Neural progenitor cell (in vitro differentiated cells): ENCODE measurements at regions not wholly inside any gene's neighbourhood (a gene's known extent, or its start where the extent isn't known, plus 50 kb on each side); places are given as distances from the start of the nearest gene placed in this dataset.

ENCODE experiments used
- EZH2 ChIP-seq: fragments of 200-600 bp; sonication (generic); IDR thresholded peaks from 2 replicates; pipeline ENCODE4 v1.6.1; 2017; ENCODE audit warnings: antibody characterized with exemption, mild to moderate bottlenecking, moderate library complexity
- EZH2phosphoT487 ChIP-seq: fragments of 200-600 bp; sonication (generic); IDR thresholded peaks from 2 replicates; pipeline ENCODE4 v1.6.1; 2017; ENCODE audit warnings: antibody characterized with exemption
- TF ChIP-seq, protein P1 (sequence below): fragments of 200-600 bp; sonication (generic); IDR thresholded peaks from 2 replicates; pipeline ENCODE4 v1.5.1; 2017; ENCODE audit warnings: antibody characterized with exemption, mild to moderate bottlenecking

DNA sequence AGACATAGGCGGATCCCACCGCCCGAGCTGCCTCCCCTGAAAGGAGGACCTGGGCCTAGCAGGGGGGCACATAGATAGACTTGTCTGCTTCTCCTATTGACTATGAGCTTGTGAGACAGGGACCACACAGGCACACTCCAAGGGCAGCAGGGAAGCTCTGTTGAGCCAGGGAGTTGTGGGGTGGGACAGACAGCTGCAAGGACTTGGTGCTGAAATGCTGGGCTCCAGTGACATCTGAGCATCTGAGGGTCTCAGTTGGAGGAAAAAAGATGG, 53.4 kb upstream of the ANO1 start:
- TF ChIP-seq, protein P1, sequence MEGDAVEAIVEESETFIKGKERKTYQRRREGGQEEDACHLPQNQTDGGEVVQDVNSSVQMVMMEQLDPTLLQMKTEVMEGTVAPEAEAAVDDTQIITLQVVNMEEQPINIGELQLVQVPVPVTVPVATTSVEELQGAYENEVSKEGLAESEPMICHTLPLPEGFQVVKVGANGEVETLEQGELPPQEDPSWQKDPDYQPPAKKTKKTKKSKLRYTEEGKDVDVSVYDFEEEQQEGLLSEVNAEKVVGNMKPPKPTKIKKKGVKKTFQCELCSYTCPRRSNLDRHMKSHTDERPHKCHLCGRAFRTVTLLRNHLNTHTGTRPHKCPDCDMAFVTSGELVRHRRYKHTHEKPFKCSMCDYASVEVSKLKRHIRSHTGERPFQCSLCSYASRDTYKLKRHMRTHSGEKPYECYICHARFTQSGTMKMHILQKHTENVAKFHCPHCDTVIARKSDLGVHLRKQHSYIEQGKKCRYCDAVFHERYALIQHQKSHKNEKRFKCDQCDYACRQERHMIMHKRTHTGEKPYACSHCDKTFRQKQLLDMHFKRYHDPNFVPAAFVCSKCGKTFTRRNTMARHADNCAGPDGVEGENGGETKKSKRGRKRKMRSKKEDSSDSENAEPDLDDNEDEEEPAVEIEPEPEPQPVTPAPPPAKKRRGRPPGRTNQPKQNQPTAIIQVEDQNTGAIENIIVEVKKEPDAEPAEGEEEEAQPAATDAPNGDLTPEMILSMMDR, result no peak
- TF ChIP-seq EZH2 (no peak), EZH2phosphoT487 (no peak)
